ENCODE measurements at regions not wholly inside any gene's neighbourhood (a gene's known extent, or its start where the extent isn't known, plus 50 kb on each side); places are given as distances from the start of the nearest gene placed in this dataset.
"Not testable (repeated sequence)": the region's sequence is repeated elsewhere in the genome, so short reads cannot be mapped to it uniquely, and the experiment has no call there.

- POLR2A ChIA-PET: not testable (repeated sequence)
- no CpG with 5 or more reads among the region's 2 CpGs for WGBS (ENCODE audit: insufficient coverage)
Observed at GRCh38 chr6:26861913-26862312, 202.4 kb upstream of the ZNF322 start.

GRCh38 chr6:26863641-26864040 is 204.1 kb upstream of the ZNF322 start:
- DNase-seq; H3K4me3 ChIP-seq (ENCODE audit: control insufficient read depth in 1 of 2, extremely low read depth in 1 of 2, low read length in 1 of 2); H3K27me3 ChIP-seq (replicated peaks in 1 of 2; ENCODE audit: control insufficient read depth in 2 of 2, extremely low read depth in 1 of 2, insufficient read depth in 2 of 2, low read length in 1 of 2); H3K36me3 ChIP-seq (ENCODE audit: control insufficient read depth in 2 of 2, extremely low read depth in 1 of 2, insufficient read depth in 1 of 2, low read length in 1 of 2); H3K27me3 Mint-ChIP-seq; H3K4me3 Mint-ChIP-seq; POLR2A ChIA-PET; H3K9me3 Mint-ChIP-seq; H3K27ac ChIP-seq (ENCODE audit: low read length); H3K4me1 Mint-ChIP-seq; H3K27ac Mint-ChIP-seq; CTCF ChIA-PET; H3K4me1 ChIP-seq (ENCODE audit: control insufficient read depth in 1 of 2, extremely low read depth in 1 of 2, insufficient read depth in 2 of 2, low read length in 2 of 2); H3K36me3 Mint-ChIP-seq; ATAC-seq (replicated peaks in 1 of 4); H3K9me3 ChIP-seq: not testable (repeated sequence)
- WGBS (ENCODE audit: insufficient coverage): no CpG with 5 or more reads among the region's 6 CpGs

More at GRCh38 chr6:26861913-26862312, 202.4 kb upstream of the ZNF322 start:
- H3K27ac ChIP-seq (ENCODE audit: low read length); H3K27me3 ChIP-seq (replicated peaks in 1 of 2; ENCODE audit: control insufficient read depth in 2 of 2, extremely low read depth in 1 of 2, insufficient read depth in 2 of 2, low read length in 1 of 2); H3K27ac Mint-ChIP-seq; H3K4me3 ChIP-seq (ENCODE audit: control insufficient read depth in 1 of 2, extremely low read depth in 1 of 2, low read length in 1 of 2); H3K9me3 Mint-ChIP-seq; H3K4me1 Mint-ChIP-seq; H3K9me3 ChIP-seq; CTCF ChIA-PET; H3K27me3 Mint-ChIP-seq; H3K36me3 Mint-ChIP-seq; DNase-seq; H3K4me3 Mint-ChIP-seq; H3K36me3 ChIP-seq (ENCODE audit: control insufficient read depth in 2 of 2, extremely low read depth in 1 of 2, insufficient read depth in 1 of 2, low read length in 1 of 2); H3K4me1 ChIP-seq (ENCODE audit: control insufficient read depth in 1 of 2, extremely low read depth in 1 of 2, insufficient read depth in 2 of 2, low read length in 2 of 2); ATAC-seq (replicated peaks in 1 of 4): not testable (repeated sequence)

DNA sequence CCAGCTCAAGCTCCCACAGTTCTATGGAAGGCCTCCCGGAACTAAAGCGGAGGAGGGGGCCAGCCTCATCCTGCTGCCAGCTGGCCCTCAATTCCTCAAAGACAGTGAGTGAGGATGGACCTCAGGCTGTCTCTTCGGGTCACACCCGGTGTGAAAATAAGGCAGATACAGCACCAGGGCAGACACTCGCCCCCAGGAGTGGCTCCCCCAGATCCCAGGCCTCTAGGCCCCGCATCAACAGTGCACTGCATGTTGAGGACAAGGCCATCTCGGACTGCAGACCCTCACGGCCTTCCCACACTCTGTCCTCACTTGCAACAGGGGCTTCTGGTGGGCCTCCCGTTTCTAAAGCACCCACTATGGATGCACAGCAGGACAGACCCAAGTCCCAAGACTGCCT is 239.2 kb upstream of the ZNF322 start:
- H3K4me1 Mint-ChIP-seq: not testable (repeated sequence)

DNA sequence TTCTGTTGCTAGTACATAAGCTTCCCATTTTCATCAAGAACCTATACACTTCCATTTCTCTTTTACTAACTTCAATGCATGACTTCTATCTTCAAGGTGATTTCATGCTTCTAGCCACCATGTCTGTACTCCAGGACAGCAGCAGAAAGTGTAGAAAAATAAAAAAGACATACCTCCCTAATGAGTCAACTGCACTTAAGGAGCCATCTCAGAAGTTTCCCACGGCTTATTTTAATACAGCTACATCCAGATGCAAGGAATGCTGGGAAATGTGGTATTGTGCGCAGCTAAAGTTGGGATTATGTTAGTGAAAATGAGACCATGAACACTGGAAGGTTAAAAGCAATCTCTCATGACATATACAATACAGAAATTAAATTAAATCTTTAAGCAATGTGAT is 264.7 kb upstream of the ZNF322 start:
- no CpG with 5 or more reads among the region's 2 CpGs for WGBS (ENCODE audit: insufficient coverage)
- H3K27ac Mint-ChIP-seq; H3K9me3 ChIP-seq; CTCF ChIA-PET; H3K27ac ChIP-seq (ENCODE audit: low read length); ATAC-seq (replicated peaks in 1 of 4); H3K4me1 Mint-ChIP-seq; H3K36me3 ChIP-seq (ENCODE audit: control insufficient read depth in 2 of 2, extremely low read depth in 1 of 2, insufficient read depth in 1 of 2, low read length in 1 of 2); H3K4me3 Mint-ChIP-seq; H3K9me3 Mint-ChIP-seq; DNase-seq; POLR2A ChIA-PET; H3K27me3 Mint-ChIP-seq; H3K4me3 ChIP-seq (ENCODE audit: control insufficient read depth in 1 of 2, extremely low read depth in 1 of 2, low read length in 1 of 2); H3K4me1 ChIP-seq (ENCODE audit: control insufficient read depth in 1 of 2, extremely low read depth in 1 of 2, insufficient read depth in 2 of 2, low read length in 2 of 2); H3K27me3 ChIP-seq (replicated peaks in 1 of 2; ENCODE audit: control insufficient read depth in 2 of 2, extremely low read depth in 1 of 2, insufficient read depth in 2 of 2, low read length in 1 of 2): not testable (repeated sequence)
- H3K36me3 Mint-ChIP-seq: peaks cover 12% of the 10 kb centered on the region

More for the DNA sequence above, 239.2 kb upstream of the ZNF322 start:
- POLR2A ChIA-PET; H3K36me3 ChIP-seq (ENCODE audit: control insufficient read depth in 2 of 2, extremely low read depth in 1 of 2, insufficient read depth in 1 of 2, low read length in 1 of 2); H3K27me3 Mint-ChIP-seq; H3K9me3 Mint-ChIP-seq; H3K4me1 ChIP-seq (ENCODE audit: control insufficient read depth in 1 of 2, extremely low read depth in 1 of 2, insufficient read depth in 2 of 2, low read length in 2 of 2); H3K27me3 ChIP-seq (replicated peaks in 1 of 2; ENCODE audit: control insufficient read depth in 2 of 2, extremely low read depth in 1 of 2, insufficient read depth in 2 of 2, low read length in 1 of 2); ATAC-seq (replicated peaks in 1 of 4); H3K27ac ChIP-seq (ENCODE audit: low read length); H3K4me3 Mint-ChIP-seq; CTCF ChIA-PET; DNase-seq; H3K9me3 ChIP-seq; H3K27ac Mint-ChIP-seq; H3K4me3 ChIP-seq (ENCODE audit: control insufficient read depth in 1 of 2, extremely low read depth in 1 of 2, low read length in 1 of 2); H3K36me3 Mint-ChIP-seq: not testable (repeated sequence)
- WGBS (ENCODE audit: insufficient coverage): 90% methylated on average over 8 of the region's 9 CpGs

GRCh38 chr6:26928190-26928589 is 268.6 kb upstream of the ZNF322 start:
- H3K27ac Mint-ChIP-seq; H3K4me3 Mint-ChIP-seq; H3K36me3 Mint-ChIP-seq; H3K9me3 Mint-ChIP-seq; H3K27me3 ChIP-seq (replicated peaks in 1 of 2; ENCODE audit: control insufficient read depth in 2 of 2, extremely low read depth in 1 of 2, insufficient read depth in 2 of 2, low read length in 1 of 2); H3K27ac ChIP-seq (ENCODE audit: low read length); H3K27me3 Mint-ChIP-seq; POLR2A ChIA-PET; H3K4me3 ChIP-seq (ENCODE audit: control insufficient read depth in 1 of 2, extremely low read depth in 1 of 2, low read length in 1 of 2); H3K4me1 ChIP-seq (ENCODE audit: control insufficient read depth in 1 of 2, extremely low read depth in 1 of 2, insufficient read depth in 2 of 2, low read length in 2 of 2); H3K36me3 ChIP-seq (ENCODE audit: control insufficient read depth in 2 of 2, extremely low read depth in 1 of 2, insufficient read depth in 1 of 2, low read length in 1 of 2); H3K9me3 ChIP-seq; H3K4me1 Mint-ChIP-seq; ATAC-seq (replicated peaks in 1 of 4); DNase-seq; CTCF ChIA-PET: not testable (repeated sequence)
- no CpG with 5 or more reads among the region's 2 CpGs for WGBS (ENCODE audit: insufficient coverage)

GRCh38 chr6:26937258-26937657 is 277.7 kb upstream of the ZNF322 start:
- DNase-seq; H3K9me3 Mint-ChIP-seq; CTCF ChIA-PET; H3K4me3 Mint-ChIP-seq; H3K27ac Mint-ChIP-seq; H3K27me3 Mint-ChIP-seq; H3K36me3 Mint-ChIP-seq; POLR2A ChIA-PET; H3K4me3 ChIP-seq (ENCODE audit: control insufficient read depth in 1 of 2, extremely low read depth in 1 of 2, low read length in 1 of 2); H3K27me3 ChIP-seq (replicated peaks in 1 of 2; ENCODE audit: control insufficient read depth in 2 of 2, extremely low read depth in 1 of 2, insufficient read depth in 2 of 2, low read length in 1 of 2); H3K4me1 ChIP-seq (ENCODE audit: control insufficient read depth in 1 of 2, extremely low read depth in 1 of 2, insufficient read depth in 2 of 2, low read length in 2 of 2); H3K27ac ChIP-seq (ENCODE audit: low read length); H3K36me3 ChIP-seq (ENCODE audit: control insufficient read depth in 2 of 2, extremely low read depth in 1 of 2, insufficient read depth in 1 of 2, low read length in 1 of 2); H3K4me1 Mint-ChIP-seq; H3K9me3 ChIP-seq; ATAC-seq (replicated peaks in 1 of 4): not testable (repeated sequence)
- no CpG with 5 or more reads among the region's 1 CpG for WGBS (ENCODE audit: insufficient coverage)

DNA sequence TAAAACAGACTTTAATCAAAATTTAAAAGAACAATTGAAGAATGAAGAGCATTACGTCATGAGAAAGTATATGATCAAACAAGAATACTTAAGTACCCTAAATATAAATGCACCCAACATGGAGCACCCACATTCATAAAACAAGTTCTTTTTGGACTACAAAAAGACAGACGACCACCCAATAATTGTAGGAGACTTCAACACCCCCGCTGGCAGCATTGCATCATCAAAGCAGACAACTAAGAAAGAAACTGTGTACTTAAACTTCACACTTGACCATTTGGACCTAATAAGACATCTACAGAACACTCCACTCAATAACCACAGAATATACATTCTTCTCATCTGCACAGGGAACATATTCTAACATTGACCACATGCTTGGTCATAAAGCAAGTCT is 291.7 kb upstream of the ZNF322 start:
- H3K27ac ChIP-seq (ENCODE audit: low read length); H3K4me3 ChIP-seq (ENCODE audit: control insufficient read depth in 1 of 2, extremely low read depth in 1 of 2, low read length in 1 of 2); H3K27me3 ChIP-seq (replicated peaks in 1 of 2; ENCODE audit: control insufficient read depth in 2 of 2, extremely low read depth in 1 of 2, insufficient read depth in 2 of 2, low read length in 1 of 2); H3K4me1 ChIP-seq (ENCODE audit: control insufficient read depth in 1 of 2, extremely low read depth in 1 of 2, insufficient read depth in 2 of 2, low read length in 2 of 2); H3K36me3 Mint-ChIP-seq; H3K9me3 Mint-ChIP-seq; DNase-seq; CTCF ChIA-PET; H3K27ac Mint-ChIP-seq; H3K36me3 ChIP-seq (ENCODE audit: control insufficient read depth in 2 of 2, extremely low read depth in 1 of 2, insufficient read depth in 1 of 2, low read length in 1 of 2); ATAC-seq (replicated peaks in 1 of 4); H3K27me3 Mint-ChIP-seq; H3K4me3 Mint-ChIP-seq; H3K9me3 ChIP-seq; POLR2A ChIA-PET: not testable (repeated sequence)
- H3K4me1 Mint-ChIP-seq: peaks cover 8 to 13% (median 9%) of the 10 kb centered on the region in 3 donors
- WGBS (ENCODE audit: insufficient coverage): 83% methylated on average over 2 of the region's 3 CpGs

Measured in T-cell (primary cell).